ENCODE measurements at regions not wholly inside any gene's neighbourhood (a gene's known extent, or its start where the extent isn't known, plus 50 kb on each side); places are given as distances from the start of the nearest gene placed in this dataset.

DNA sequence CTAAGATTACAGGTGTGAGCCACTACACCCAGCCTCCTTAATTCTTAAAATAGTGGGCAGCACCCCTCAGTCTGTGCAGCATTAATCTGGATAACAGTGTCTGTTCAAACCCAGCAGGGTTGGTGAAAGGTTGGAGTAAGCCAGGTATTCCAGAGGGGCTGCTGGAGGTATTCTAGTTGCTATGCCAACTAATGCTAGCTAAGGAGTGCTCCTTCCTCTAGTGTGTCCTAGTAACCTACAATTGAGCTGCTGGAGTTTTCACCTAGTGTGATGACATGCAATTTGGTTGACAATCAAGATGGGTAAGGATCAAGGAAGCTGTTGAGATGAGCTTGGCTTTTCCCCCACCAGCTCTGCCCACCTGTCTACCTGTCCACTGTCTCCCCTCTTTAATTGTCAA, 100.2 kb upstream of the IPO9 start:
- H3K23ac ChIP-seq (ENCODE audit: insufficient read length) = no peak overlapping the region
- no peaks in the 10 kb centered on the region; the same call in 1 of the 2 replicates for H3K23me2 ChIP-seq (ENCODE audit: low read depth, low read length)
- FAIRE-seq (no peak), DNase-seq (ENCODE audit: low read depth in 1 of 2, low spot score in 2 of 2) (no peak)
- H4K91ac ChIP-seq (replicated peaks; ENCODE audit: insufficient read length, low read length) = no peak overlapping the region
- H2AFZ ChIP-seq (ENCODE audit: low read length) = no peak overlapping the region
- TF ChIP-seq SIN3A (conservative IDR thresholded peaks at IDR 0.05 in 1 of 2, IDR thresholded peaks at IDR 0.05 in 1 of 2; ENCODE audit: low read depth in 1 of 2, low read length in 2 of 2) = 0 out of 4 replicates have a peak, but pooled peaks of 1 of the 2 experiments have one; percentile 25
- TF ChIP-seq JUN (IDR thresholded peaks at IDR 0.05; ENCODE audit: low read depth, low read length) = no peak
- H3K4ac ChIP-seq (replicated peaks; ENCODE audit: insufficient read length, low read depth, low read length) = no peak overlapping the region
- no peak overlapping the region for H4K8ac ChIP-seq (ENCODE audit: extremely low read depth, insufficient read depth, low read length)
- H2AK5ac ChIP-seq (ENCODE audit: low read depth, low read length) = no peak overlapping the region
- no peak overlapping the region for H3K4me3 ChIP-seq (ENCODE audit: extremely low read depth in 1 of 4, insufficient read depth in 2 of 4, low read depth in 3 of 4, low read length in 4 of 4)
- H4K20me1 ChIP-seq (replicated peaks in 1 of 2; ENCODE audit: control insufficient read depth in 1 of 2, insufficient read depth in 2 of 2, low read length in 2 of 2) = peaks cover 0 to 2% of the 10 kb centered on the region in 2 experiments
- H3K18ac ChIP-seq (ENCODE audit: extremely low read depth, low read length) = no peak overlapping the region
- H3K14ac ChIP-seq (ENCODE audit: insufficient read length) = no peak overlapping the region
- H2BK120ac ChIP-seq (replicated peaks; ENCODE audit: low read depth, low read length) = no peak overlapping the region
- peaks cover under 1% of the 10 kb centered on the region; the same call in 1 of the 2 replicates for H3K79me1 ChIP-seq (ENCODE audit: low read depth, low read length)
- H3K9ac ChIP-seq (replicated peaks in 1 of 4; ENCODE audit: extremely low read depth in 1 of 4, low read depth in 3 of 4, low read length in 3 of 4) = no peak overlapping the region
- no peaks in the 10 kb centered on the region; a peak in 1 of 4 replicates for H3K79me2 ChIP-seq (ENCODE audit: control insufficient read depth in 1 of 2, insufficient read depth in 2 of 2, low read length in 2 of 2)
- no peaks in the 10 kb centered on the region for H3K27me3 ChIP-seq (replicated peaks in 1 of 4; ENCODE audit: control insufficient read depth in 3 of 4, extremely low read depth in 1 of 4, insufficient read depth in 3 of 4, low read length in 3 of 4)
- H3K4me1 ChIP-seq (replicated peaks in 1 of 4; ENCODE audit: control insufficient read depth in 3 of 4, insufficient read depth in 4 of 4, low read length in 3 of 4) = peaks cover 0 to 6% (median under 1%) of the 10 kb centered on the region in 4 experiments; a peak in 2 of 7 replicates
- POLR2A ChIA-PET (ENCODE audit: partially characterized antibody) = interaction anchor here (0.9 to 1.6 kb wide), 3 partner anchors 9 to 101 kb away, joined by 3 to 5 read pairs (median 4); partner anchors contain the start of gene IPO9
- no peak overlapping the region for H2BK20ac ChIP-seq (ENCODE audit: low read length)
- no peaks in the 10 kb centered on the region for H3K9me3 ChIP-seq (ENCODE audit: insufficient read depth in 2 of 2, low read depth in 1 of 2, low read length in 1 of 2)
- H3K27ac ChIP-seq (ENCODE audit: low read depth, low read length) = no peak overlapping the region
- CTCF ChIA-PET (ENCODE audit: partially characterized antibody) = interaction anchor here (1.0 to 28.1 kb wide), 7 partner anchors 8 to 169 kb away, joined by 3 to 823 read pairs (median 8); no protein-coding TSS in a partner anchor
- no peaks in the 10 kb centered on the region for H3K36me3 ChIP-seq (ENCODE audit: control insufficient read depth in 2 of 4, insufficient read depth in 4 of 4, low read length in 3 of 4)
- no peak overlapping the region for H3K56ac ChIP-seq (replicated peaks; ENCODE audit: insufficient read length, low read depth, low read length)
- H2BK15ac ChIP-seq (ENCODE audit: low read length) = no peak overlapping the region
- no peak overlapping the region for H2BK12ac ChIP-seq (ENCODE audit: low read depth, low read length)
- no peak overlapping the region for H3K4me2 ChIP-seq (ENCODE audit: insufficient read depth in 1 of 2, low read depth in 2 of 2, low read length in 2 of 2)
- H4K5ac ChIP-seq (ENCODE audit: insufficient read length, low read depth, low read length) = no peak overlapping the region
- H2BK5ac ChIP-seq (ENCODE audit: low read depth, low read length) = no peak overlapping the region

Measured in H1 (cell line).